GM18520 (cell line): ENCODE measurements at regions not wholly inside any gene's neighbourhood (a gene's known extent, or its start where the extent isn't known, plus 50 kb on each side); places are given as distances from the start of the nearest gene placed in this dataset.

Experiments
- ATAC-seq: cut with Tn5 transposase; IDR thresholded peaks from one replicate; pipeline ENCODE4 v1.9.1; 2021; ENCODE audit not compliant: unreplicated experiment

GRCh38 chr10:110432084-110432483 is 65.6 kb upstream of the DUSP5 start:
- ATAC-seq = no peak

GRCh38 chr10:110432814-110433565 is 64.7 kb upstream of the DUSP5 start:
- ATAC-seq = no peak

GRCh38 chr10:110433740-110434139 is 64.0 kb upstream of the DUSP5 start:
- ATAC-seq = no peak

GRCh38 chr10:110434489-110435096 is 63.1 kb upstream of the DUSP5 start:
- no peak for ATAC-seq

DNA sequence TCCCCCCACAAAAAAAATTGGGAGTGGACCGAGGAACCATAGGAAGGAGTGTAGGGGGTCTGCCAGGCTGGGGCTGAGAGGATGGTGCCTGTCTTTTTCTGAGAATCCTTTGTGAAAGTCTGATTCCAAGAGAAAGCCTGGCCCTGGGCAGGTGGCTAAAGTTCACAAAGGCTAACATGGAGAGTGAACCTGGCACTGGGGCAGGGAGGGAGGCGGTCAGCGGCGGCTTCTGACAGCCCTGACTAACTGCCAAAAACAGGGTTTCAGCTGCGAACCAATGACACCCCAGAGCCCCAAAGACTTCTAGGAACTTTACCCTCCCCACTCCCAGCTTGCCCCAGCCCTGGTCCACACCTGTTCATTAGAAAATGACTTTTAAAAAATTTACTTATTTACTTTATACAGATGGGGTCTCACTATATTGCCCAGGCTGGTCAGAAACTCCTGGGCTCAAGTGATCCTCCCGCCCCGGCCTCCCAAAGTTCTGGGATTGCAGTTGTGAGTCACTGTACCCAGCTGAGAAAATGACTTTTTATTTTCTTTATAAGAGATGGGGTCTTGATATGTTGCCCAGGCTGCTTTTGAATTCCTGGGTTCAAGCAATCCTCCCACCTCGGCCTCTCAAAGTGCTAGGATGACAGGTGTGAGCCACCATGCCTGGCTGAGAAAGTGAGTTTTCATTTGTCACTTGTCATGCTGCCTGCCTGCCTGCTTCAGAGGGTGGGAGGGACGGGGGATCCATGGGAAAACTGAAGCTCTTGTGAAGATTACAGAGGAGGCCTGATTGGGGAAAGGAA is 61.0 kb upstream of the DUSP5 start:
- no peak for ATAC-seq

DNA sequence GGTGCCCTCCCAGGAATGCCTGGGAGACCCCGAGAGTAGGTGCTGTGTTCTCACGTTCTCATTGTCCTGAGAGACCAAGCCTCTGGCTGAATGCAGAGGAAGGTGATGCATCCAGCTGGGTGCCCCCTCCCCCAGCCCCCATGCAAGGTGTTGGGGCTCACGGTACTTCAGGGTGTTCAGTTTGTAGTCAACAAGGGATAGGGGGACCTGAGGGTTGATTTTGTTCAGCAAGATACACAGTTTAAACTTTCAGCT is 60.4 kb upstream of the DUSP5 start:
- ATAC-seq = no peak

DNA sequence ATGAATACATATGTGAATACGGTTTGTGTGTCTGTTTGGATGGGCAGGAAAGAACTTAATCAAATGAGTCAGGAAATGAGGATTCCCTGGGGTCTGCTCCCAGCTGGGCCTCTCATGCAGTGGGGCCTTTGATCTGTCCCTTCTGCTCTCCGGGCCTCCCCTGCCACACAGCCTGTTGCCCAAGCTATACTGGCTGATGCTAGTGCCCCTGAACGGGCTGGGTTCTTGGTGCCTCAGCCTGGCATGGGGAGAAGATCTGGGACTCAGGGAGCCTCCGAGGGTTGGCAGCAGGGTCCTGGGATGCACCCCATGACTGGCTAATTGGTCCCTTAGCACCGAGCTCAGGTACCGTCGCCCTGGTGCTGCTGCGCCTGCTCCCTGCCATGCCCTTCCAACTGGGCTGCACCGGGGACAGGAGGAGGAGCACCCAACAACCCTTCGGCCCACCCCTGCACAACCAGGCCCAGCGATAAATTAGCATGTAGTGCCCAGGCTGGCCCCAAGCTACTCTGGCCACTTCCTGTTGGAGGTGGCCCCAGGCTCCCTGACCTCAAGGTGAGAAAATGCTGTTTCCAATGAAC is 59.9 kb upstream of the DUSP5 start:
- no peak for ATAC-seq

- no peak for ATAC-seq
These were observed 55.0 kb upstream of the DUSP5 start for GRCh38 chr10:110442746-110443145.

GRCh38 chr10:110443239-110444003 is 54.3 kb upstream of the DUSP5 start:
- ATAC-seq = no peak

GRCh38 chr10:110444004-110444337 is 53.7 kb upstream of the DUSP5 start:
- ATAC-seq = no peak

DNA sequence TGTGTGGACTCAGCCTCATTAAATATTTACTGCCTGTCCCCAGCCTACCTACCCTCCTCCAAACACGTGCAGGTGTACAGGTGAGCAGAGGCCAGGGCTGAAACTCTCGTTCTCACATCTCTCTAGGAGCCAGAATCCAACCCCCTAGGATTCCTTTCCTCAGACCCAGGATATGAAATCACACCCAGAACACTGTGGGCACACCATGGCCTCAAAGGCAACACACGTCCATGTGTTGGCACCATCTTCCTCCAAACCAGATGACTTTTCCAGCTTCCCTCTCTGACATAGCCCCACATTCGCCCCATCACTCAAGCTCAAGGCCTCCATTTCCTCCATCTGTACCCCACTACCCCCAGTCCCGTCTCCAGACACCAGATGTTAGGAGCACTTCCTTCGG is 51.8 kb upstream of the DUSP5 start:
- no peak for ATAC-seq

DNA sequence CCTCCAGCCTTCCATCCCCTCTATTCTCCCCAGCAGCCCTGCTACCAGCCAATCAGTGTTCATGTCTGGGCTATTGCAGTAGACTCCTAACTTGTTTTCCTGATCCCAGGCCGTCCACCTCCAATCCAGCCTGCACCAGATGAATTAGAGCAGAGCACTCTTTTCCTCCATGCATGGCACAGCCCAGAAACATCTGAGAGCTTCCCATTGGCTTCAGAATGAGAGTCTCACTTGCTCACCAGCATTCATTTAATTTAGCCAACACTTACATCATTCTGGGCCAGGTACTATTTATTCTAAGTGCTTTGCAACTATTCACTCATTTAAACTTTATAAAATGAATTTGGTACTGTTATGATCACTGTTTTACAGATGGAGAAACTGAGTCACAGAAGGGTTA is 51.4 kb upstream of the DUSP5 start:
- no peak for ATAC-seq

DNA sequence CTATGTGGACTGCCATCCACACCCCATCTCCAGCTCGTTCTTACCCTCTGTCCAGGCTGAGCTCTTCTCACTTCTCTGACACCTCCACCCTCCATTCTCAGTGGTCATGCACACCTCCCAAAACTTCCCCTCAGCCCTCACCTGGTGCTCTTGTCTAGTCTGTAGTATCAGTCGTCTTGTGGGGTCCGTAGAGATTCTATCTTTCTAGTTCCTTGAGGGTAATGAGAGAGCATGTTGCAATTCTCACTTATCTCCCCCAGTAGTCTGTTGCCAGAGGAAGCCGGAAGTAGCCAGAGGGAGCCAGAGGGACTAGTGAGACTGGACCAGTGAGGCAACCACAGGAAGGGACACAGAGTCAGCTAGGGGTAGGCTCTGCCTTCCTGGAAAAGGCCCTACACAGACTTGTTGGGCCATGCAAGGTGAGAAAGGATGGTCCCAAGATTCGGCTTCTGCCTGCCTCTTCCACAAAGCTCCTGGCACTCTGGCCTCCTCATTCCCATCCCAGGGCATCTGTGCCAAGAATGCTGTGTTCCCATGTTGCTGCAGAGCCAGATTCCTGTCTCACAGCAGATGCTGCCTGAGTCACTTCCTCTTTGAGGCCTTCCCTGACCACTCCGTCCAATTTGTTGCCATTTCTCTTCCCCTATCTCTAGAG is 50.6 kb upstream of the DUSP5 start:
- no peak for ATAC-seq

GRCh38 chr10:110447886-110448285 is 49.8 kb upstream of the DUSP5 start:
- ATAC-seq = no peak
